GM12891 (cell line): ENCODE measurements at regions not wholly inside any gene's neighbourhood (a gene's known extent, or its start where the extent isn't known, plus 50 kb on each side); places are given as distances from the start of the nearest gene placed in this dataset.

Experiments used
- POLR2A ChIP-seq: IDR thresholded peaks from 2 replicates; pipeline ENCODE4 v1.6.1; 2011; ENCODE audit warnings: low read depth, low read length, control low read depth
- POLR2AphosphoS5 ChIP-seq: IDR thresholded peaks from 2 replicates; pipeline ENCODE4 v1.6.1; 2011; ENCODE audit warnings: low read depth, low read length, control low read depth
- SPI1 ChIP-seq: IDR thresholded peaks from 2 replicates; pipeline ENCODE4 v1.6.1; 2011; ENCODE audit warnings: low read depth, low read length, control low read depth
- TAF1 ChIP-seq: IDR thresholded peaks from 2 replicates; pipeline ENCODE4 v1.6.1; 2011; ENCODE audit warnings: low read depth, low read length, control low read depth

DNA sequence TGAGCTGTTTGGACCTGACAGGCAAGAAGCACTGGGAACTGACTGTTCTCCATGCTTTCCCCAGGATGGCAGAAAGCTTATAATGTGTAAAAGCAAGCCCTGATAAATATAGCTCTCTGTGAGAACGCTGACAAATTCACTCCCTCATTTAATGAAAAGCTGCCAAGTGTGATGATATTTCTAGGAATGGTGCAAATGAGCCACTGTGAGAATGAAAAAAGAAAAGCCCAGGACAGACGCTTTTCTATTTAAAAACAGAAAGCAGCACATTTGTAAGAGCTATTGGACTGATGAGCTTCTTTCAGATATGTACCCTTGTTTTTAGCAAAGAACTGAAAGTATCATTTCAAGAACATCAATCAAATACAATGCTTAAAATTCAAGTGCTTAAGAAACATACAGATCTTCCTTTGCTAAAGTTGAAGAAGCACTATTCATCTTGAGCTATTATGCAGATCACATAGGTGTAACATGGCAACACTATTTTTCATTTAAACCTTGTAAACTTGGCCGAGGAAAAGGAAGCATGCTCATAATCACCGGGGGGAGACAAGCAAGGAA, 842.6 kb upstream of the ACO1 start:
- TF ChIP-seq POLR2A, result no peak
- no peak for TF ChIP-seq TAF1
- no peak for TF ChIP-seq SPI1
- TF ChIP-seq POLR2AphosphoS5, result no peak
